Neural crest cell (in vitro differentiated cells): ENCODE measurements at regions not wholly inside any gene's neighbourhood (a gene's known extent, or its start where the extent isn't known, plus 50 kb on each side); places are given as distances from the start of the nearest gene placed in this dataset.

Experiments used
- DNase-seq: peaks from one replicate; pipeline ENCODE4 v3.0.0; 2021; ENCODE audit warnings: low read depth, mixed read lengths, low spot score
- H3K27ac Mint-ChIP-seq: one replicate; pipeline ENCODE4 v1.8.0; 2021; ENCODE audit warnings: mild to moderate bottlenecking, mixed read lengths; ENCODE audit not compliant: unreplicated experiment
- H3K27me3 Mint-ChIP-seq: 2 replicates; pipeline ENCODE4 v1.8.0; 2021; ENCODE audit warnings: low read depth, mild to moderate bottlenecking, mixed read lengths
- H3K36me3 Mint-ChIP-seq: 2 replicates; pipeline ENCODE4 v1.8.0; 2021; ENCODE audit warnings: low read depth, mild to moderate bottlenecking, mixed read lengths
- H3K4me1 Mint-ChIP-seq: 2 replicates; pipeline ENCODE4 v1.8.0; 2021; ENCODE audit warnings: mixed read lengths
- H3K4me3 Mint-ChIP-seq: one replicate; pipeline ENCODE4 v1.8.0; 2021; ENCODE audit warnings: mild to moderate bottlenecking, mixed read lengths
- H3K9me3 Mint-ChIP-seq: 2 replicates; pipeline ENCODE4 v1.8.0; 2021; ENCODE audit warnings: mixed read lengths
- CTCF ChIP-seq: fragments of 200-600 bp; sonication (generic); conservative IDR thresholded peaks from 2 replicates; pipeline ENCODE4 v1.5.0; 2021; ENCODE audit warnings: antibody characterized with exemption, mild to moderate bottlenecking

GRCh38 chr1:218718206-218718605 is 373.1 kb downstream of the TGFB2 start:
- H3K27me3 Mint-ChIP-seq = no peaks in the 10 kb centered on the region
- no peak overlapping the region for H3K27ac Mint-ChIP-seq
- no peak for TF ChIP-seq CTCF
- peaks cover 2% of the 10 kb centered on the region for H3K9me3 Mint-ChIP-seq
- peaks cover 8% of the 10 kb centered on the region for H3K4me1 Mint-ChIP-seq
- DNase-seq = no peak
- H3K36me3 Mint-ChIP-seq = no peaks in the 10 kb centered on the region
- no peak overlapping the region for H3K4me3 Mint-ChIP-seq

GRCh38 chr1:218718977-218719376 is 373.8 kb downstream of the TGFB2 start:
- no peak for TF ChIP-seq CTCF
- peaks cover 8% of the 10 kb centered on the region for H3K4me1 Mint-ChIP-seq
- no peak overlapping the region for H3K27ac Mint-ChIP-seq
- H3K4me3 Mint-ChIP-seq = no peak overlapping the region
- peaks cover 2% of the 10 kb centered on the region for H3K9me3 Mint-ChIP-seq
- H3K36me3 Mint-ChIP-seq = no peaks in the 10 kb centered on the region
- H3K27me3 Mint-ChIP-seq = no peaks in the 10 kb centered on the region
- no peak for DNase-seq

- Mint-ChIP-seq H3K4me1 (no peaks in the 10 kb centered on the region), H3K27me3 (no peaks in the 10 kb centered on the region), H3K9me3 (no peaks in the 10 kb centered on the region), H3K36me3 (no peaks in the 10 kb centered on the region), H3K4me3 (no peak overlapping the region), H3K27ac (no peak overlapping the region)
- TF ChIP-seq CTCF = no peak
- DNase-seq = no peak
Observed at GRCh38 chr1:218728898-218729565, 383.9 kb downstream of the TGFB2 start.

GRCh38 chr1:218735436-218736032 is 390.4 kb downstream of the TGFB2 start:
- Mint-ChIP-seq H3K4me3 (no peak overlapping the region), H3K27ac (no peak overlapping the region), H3K36me3 (no peaks in the 10 kb centered on the region), H3K4me1 (no peaks in the 10 kb centered on the region), H3K9me3 (peaks cover 3% of the 10 kb centered on the region), H3K27me3 (no peaks in the 10 kb centered on the region)
- no peak for DNase-seq
- TF ChIP-seq CTCF = no peak

GRCh38 chr1:218739426-218739825 is 394.3 kb downstream of the TGFB2 start:
- H3K36me3 Mint-ChIP-seq = peaks cover 10% of the 10 kb centered on the region
- H3K27me3 Mint-ChIP-seq = no peaks in the 10 kb centered on the region
- H3K27ac Mint-ChIP-seq = no peak overlapping the region
- no peak for DNase-seq
- H3K4me1 Mint-ChIP-seq = no peaks in the 10 kb centered on the region
- TF ChIP-seq CTCF = no peak
- no peak overlapping the region for H3K4me3 Mint-ChIP-seq
- H3K9me3 Mint-ChIP-seq = peaks cover 7% of the 10 kb centered on the region
